ENCODE measurements at regions not wholly inside any gene's neighbourhood (a gene's known extent, or its start where the extent isn't known, plus 50 kb on each side); places are given as distances from the start of the nearest gene placed in this dataset.

DNA sequence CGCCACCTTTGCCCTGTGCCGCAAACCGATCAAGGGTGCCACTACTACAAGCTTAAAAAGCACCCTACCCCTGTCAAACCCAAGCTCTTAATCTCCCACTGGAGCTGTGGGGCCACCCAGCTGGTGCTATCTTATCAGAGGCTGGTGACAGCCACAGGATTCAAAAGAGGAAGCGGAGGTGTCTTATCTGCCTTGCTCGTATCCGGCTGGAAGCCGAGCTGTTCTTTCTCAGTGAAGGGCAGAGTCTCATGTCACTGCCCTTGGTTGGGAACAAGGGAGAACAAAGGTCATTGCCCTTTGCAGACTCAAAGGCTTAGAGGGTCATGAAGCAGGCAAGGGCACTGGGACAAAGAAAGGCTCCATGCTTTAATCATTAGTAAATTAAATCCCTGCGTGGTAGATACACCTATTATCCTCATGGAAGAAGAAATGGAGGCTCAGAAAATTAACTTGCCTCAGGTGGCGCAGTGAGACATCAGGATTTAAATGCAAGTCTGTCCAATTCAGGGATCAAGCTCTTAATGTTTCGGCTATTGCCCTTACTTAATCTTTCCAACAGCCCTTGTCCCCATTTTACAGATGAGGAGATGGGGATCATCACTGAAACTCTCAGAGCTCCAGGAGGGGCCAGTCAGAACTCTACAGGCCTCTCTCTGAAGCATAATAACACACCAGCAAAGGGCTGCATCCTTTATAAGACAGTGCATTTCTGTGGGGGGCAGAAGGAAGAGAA lies 360.0 kb upstream of the PROK2 start:
- no peak for DNase-seq

DNA sequence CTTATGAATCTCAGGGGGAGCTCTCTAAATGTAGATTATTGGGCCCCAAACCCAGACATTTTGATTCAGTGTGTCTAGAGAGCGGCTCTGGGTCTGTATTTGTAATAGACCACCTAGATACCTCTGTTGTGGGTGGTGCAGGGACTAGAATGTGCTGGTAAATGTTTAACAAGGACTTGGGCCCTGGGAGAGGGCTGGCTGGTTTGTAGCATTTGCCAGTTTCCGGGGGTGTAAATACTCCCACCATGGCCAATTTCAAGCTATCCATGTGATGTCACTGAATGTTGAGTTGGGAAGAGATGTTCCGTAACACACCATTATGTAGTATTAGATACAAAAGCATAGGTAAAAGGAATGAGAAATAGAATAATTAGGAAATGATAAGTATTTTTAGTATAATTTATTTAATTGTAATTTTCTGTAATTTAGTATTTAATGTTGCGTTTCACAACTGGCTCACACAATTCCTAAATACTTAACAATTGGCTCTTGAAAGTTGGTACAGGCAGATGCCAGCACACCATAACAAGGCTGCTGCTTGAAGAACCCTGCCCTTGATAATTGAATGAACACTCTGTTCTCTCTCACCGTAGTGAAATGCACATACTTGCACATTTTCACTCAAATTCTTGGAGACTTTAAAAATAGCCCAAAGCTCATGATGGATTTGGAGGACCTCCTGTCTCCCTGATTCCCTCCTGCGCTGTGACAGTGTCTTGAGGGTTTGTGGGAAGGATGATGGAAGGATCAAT lies 359.2 kb upstream of the PROK2 start:
- no peak for DNase-seq

DNA sequence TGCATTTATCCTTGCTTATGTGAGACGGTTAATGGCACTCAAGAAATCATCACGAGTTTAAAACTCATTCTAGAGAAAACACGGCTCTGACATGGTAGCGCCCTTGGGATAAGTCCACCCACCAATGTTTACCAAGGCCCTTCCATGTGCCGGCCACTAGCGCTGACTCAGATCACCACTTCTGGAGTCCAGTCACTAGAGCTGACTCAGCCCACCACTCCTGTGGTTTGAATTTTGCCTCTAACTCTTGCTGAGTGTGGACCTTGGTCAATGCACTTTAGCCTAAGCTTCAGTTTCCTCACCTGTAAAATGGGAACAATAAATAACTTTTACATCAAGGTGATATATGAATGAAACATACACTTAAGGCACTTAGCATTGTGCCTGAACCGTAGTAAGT lies 358.4 kb upstream of the PROK2 start:
- DNase-seq, result no peak

DNA sequence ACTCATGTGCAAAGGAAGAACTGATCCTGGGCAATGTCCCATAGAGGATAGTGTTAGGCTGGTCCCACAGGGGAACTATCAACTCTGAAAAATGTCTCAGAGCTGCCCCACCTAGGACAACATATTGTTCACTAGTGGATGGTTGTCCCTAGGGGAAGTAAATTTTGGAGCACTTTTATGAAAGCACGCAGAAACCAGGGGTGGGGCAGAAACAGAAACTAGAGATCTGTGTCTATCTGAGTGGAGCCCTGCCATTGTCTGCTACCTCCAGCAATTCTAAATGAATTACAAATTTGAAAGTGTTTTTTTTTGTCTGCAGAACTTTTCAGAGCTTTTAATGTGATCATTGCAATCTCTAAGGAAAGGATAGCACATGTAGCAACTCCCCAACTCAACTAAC lies 357.1 kb upstream of the PROK2 start:
- no peak for DNase-seq

DNA sequence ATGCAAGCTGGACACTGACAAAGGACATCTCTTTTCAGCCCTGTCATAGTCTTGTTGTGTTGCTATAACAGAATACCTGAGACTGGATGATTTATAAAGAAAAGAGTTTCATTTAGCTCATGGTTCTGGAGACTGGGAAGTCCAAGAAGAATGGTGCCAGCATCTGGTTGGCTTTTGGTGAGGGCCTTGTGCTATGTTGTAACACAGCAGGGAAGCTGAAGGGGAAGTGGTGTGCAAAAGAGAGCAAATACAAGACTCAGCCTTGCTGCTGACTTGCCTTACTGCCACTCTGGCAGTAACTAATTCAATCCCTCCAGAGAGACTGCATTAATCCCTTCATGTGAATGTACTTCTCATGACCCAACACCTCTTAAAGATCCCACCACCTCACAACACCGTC lies 356.3 kb upstream of the PROK2 start:
- DNase-seq, result no peak

DNA sequence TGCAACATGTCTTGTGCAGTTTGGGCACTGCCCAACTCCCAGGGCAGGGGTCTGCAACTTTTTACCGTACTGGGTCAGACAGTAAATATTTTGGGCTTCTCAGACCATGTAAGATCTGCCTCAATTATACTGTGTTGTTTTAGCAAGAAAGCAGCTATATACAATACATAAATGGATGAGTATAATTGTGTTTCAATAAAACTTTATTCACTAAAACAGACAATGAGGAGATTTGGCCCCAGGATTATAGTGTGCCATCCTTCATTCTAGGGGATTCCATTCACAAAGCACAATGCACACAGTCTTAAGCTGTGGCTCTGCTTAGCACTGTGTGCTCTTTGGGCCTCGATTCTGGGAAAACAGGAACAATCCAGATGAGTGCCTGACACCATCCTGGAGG lies 354.4 kb upstream of the PROK2 start:
- no peak for DNase-seq

DNA sequence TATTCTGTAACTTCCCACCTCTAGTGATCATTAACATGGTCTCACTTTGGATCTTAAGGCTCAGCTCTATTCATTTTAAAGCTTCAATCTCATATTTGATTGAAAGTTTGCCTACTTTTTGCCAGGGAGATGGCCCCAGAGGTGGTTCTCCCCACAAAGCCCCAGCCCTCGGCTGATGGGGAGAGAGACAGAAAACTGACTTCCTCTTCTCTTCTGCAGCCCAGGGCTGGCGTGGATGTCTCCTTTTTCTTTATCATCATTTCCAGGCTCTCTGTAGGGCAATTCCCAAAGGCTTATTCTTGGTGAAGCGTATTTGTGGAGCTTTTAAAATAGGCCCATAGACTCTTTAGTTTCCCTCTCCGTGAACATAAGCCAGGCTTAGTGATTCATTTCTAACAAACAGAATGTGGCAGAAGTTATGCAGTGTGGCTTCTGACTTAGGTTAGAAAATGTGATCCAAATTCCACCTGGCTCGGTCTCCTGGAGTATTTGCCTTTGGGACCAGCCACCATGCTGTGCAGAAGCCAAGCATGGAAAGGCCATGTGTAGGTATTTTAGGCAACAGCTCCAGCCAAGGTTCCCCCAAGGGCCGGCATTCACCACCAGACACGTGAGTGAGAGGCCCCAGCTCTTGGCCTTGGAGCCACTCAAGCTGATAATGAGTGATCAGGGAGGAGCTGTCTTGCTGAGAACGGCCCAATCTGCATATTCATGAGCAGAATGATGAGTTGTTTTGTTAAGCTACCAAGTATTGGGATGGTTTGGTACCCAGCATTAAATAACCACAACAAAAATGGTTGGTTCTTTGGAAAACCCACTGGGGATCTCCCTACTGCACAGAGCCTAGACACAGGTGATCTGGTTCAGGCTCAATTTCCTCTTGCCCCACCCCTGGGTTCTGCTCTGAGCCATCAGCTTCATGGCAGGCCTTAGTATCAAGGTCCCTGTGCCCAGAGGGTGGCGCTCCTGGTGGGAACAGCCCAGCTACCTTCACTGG lies 353.2 kb upstream of the PROK2 start:
- no peak for DNase-seq

DNA sequence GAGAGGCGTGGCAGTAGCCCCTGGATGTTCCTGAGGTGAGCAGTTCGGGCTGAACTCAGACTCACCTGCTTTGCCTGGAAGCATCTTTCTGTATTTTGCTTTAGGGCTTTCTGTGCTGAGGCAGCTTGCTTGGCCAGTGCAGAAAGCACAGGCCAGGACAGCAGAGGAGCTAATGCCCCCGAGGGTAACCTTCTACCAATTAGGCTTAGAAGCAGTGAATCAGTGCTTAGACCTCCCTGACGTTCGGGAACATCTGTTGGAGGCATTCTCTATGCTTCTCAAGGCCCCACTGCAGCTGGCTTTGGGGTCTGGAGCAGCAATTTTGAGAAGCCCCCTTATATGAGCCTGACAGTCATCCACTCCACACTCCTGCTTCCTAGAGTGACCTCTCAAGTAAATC lies 350.7 kb upstream of the PROK2 start:
- no peak for DNase-seq

DNA sequence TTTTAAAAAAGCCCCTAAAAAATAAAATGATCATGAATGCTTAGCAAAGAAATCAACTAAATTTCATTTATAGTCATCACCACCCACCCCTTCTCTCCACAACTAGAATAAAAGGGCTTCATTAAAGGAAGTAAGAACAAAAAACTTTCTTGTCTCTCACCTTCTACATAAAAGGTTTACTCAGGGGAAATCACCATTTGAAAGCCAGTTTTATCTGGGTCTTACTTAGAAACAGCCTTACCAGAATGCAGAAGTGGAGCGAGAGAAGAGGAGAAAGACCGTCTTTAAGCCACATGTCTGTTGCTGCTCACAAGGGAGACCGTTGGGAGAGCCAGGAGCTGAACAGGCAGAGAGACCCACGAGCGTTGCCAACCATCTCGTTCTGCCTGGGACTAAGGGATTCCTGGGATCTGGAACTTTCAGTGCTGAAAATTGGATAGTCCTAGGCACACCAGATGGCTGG lies 350.1 kb upstream of the PROK2 start:
- no peak for DNase-seq

DNA sequence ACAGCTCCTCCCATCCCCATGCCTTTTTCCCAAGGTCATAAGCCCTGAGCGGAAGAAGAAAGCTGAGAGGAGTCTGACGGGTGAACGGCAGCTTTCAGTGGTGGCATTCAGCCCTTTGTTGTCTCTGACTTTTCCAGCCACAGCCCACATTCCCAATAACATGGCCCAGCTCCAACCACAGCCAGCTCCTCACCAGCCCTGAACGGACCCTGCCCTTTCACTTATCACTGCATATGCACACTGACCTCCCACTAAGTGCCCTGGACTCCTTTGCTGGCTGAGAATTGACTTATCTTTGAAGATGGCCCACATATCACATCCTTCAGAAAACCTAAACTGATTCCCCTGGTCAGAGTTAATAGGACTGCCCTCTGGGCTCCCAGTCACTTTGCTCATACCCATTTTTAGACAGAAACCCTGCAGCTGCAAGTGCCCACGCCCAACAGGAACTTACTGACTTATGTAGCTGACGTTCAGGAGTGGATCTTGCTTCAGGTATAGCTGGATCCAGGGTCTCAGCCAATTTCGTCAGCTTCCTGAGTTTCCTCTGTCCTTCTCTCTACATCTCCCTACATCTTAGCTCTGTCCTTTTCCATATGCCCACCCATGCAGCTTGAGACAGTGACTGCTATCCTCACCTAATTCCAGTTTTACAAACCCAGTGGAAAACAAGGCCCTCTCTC lies 348.5 kb upstream of the PROK2 start:
- no peak for DNase-seq

DNA sequence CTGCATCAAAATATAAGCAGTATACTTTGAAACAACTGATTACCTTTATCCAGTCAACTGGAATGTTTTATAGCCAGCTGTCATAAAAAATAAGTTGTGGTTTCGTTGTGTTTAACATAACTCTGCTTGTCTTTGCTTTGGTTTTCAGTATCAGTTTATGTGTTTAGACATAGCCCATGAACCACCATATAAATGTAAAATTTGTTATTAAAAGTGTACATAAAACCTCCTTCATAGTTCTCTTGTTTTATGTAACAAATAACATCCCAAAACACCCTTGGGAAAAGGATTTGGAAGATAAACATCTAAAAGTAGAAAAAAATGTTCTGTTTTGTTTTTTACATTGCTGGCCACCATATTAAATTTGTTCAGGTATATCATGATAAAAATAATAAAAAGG lies 347.0 kb upstream of the PROK2 start:
- DNase-seq, result no peak

DNA sequence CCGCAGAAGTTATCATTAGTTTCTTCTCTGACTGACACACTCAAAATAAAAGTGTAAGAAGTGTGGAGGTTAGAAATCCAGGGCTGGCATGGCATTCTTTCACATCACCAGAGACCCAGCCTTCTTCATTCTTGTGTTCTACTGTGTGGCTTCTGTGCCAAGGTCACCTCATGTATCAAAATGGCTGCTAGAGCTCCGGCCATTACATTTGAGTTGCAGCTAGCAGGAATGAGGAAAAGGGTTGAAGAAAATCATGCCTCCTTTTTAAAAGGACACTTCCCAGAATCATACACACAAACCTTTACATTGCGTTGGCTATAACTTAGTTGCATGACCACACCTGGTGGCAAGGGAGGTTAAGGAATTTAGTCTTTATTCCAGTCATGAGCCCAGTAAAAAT lies 345.6 kb upstream of the PROK2 start:
- DNase-seq, result no peak

DNA sequence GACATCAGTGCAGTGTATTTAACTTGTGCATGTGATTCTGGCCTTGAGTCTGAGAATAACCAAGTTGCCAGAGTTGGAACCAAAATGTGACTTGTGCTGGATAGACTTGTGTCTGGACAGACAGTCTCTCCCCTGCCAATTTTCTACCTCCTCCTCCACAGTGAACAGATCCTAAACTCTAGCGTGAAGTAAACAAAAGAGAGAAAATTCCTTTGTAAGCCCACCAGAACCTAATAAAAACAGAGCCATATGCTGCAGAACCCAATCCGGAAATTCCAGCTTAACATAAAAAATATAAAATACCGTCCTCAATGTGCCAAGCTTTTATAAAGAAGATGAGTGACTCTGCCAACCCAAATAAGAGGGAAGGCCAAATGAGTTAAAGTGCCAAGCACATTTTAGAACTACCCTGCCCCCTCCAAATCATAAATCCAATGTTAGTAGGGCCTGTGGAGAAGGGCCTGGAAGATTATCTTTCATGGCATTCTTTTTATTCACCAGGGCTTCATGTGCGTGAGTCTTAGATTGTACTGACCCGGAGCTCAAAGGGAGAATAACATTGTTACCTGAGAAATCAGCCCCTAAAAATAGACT lies 344.6 kb upstream of the PROK2 start:
- DNase-seq, result no peak

DNA sequence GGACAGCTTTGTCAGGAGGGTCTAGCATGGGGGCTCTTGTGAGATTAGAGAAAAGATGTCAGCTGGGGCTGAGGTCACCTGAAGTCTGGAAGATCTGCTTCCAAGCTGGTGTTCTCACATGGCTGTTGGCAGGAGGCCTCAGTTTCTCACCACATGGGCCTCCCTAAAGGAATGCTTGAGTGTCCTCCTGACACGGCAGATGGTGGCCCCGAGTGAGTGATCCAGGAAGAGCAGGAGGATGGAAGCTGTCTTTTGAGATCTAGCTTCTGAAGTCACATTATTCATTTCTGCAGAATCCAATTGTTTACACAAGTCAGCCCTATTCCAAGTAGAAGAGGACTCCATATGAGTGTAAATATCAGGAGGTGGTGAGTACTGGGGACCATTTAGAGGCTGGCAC lies 344.0 kb upstream of the PROK2 start:
- no peak for DNase-seq

DNA sequence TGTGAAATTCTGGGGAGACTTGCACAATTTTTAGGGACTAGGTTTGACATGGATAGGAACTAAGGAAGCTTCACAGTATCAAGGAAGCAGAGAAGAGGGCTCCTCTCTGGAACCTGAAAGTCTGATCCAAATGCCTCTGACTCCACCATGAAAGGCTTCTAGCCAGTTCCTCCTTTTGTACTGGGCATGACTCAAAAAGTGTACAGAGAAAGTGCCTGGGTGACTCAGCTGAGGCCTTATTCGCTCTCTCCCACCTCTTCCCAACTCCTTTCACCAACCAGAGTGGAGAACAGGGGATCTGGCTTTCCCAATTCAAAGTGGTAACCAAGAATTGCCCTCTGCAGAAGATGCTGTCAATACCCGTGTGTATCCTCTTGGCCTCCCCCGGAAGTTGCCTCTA lies 342.9 kb upstream of the PROK2 start:
- DNase-seq, result no peak

DNA sequence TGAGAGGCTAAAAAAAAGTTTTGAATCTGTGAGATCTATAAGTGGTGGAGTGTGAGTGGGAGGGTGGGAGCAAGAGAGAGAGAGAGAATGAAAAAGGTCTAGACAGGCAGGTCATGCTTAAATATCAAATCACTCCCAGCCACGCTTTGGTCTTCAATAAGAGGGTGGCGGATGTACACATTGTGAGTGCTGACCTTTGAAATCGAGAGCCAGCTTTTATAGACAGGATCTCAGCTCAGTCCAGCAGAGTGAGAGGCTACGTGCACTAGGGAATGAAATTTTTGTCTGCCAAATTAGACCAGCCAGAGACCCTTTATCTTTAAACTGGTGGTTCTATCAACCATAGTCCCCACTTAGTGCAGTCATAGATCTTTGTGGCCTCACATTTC lies 342.3 kb upstream of the PROK2 start:
- DNase-seq, result no peak

DNA sequence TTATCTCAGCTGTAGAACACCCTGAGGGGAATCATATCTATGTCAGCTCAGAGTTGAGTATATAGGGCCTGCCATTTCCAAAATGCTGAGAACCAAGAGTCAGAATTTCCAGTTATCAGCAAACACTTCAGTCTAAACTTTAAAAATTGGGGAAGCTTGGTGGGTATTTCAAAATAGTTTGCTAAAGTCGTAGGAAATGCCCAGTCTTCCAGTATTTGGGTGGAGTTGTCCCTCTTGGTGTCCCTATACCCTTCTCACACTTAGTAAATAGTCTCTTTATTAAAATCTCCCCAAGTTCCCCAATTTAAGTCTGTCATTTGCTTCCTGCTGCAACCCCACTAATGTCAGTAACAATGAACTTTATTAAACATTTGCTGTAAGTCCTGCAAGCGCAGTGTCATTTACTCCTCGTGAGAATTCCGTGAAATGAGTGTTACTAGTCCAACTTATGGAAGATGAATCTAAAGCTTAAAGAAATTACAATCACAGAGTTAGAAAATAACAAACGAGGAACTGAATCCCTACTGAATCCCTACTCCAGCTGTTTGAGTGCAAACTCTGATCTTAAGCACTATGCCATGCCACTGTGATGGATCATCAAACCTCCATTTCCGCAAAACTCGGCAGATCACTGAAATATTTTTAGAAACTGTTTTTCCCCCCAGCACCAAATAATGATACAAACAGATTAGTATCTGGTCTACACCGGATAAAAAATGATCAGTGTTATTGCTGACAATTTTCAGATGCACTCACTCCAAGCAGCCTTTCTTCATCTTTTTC lies 341.7 kb upstream of the PROK2 start:
- DNase-seq, result no peak

DNA sequence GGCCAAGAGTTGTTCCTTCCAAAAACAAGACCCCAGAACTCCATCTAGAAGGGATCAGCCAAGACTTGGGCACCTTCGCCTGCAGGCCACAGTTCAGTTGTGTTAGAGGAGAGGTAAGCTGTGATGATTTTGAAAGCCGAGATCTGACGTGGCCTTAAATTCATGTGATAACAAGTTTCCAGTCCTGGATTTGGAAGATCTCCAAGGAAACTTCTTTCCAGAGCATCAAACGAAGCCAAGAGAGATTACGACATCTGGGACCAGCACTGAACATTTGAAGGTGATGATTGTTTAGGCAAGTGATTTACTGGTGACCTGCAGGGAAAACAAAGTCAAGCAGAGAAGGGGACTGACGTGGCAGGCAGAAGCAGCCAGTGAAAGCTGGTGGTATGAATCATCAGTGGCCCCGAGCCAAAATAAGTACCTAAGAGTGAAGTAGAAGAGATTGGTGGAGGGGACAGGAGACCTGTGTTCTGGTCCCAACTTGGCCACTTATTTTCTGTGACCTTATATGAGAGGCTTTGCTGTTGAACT lies 339.0 kb upstream of the PROK2 start:
- DNase-seq, result no peak

DNA sequence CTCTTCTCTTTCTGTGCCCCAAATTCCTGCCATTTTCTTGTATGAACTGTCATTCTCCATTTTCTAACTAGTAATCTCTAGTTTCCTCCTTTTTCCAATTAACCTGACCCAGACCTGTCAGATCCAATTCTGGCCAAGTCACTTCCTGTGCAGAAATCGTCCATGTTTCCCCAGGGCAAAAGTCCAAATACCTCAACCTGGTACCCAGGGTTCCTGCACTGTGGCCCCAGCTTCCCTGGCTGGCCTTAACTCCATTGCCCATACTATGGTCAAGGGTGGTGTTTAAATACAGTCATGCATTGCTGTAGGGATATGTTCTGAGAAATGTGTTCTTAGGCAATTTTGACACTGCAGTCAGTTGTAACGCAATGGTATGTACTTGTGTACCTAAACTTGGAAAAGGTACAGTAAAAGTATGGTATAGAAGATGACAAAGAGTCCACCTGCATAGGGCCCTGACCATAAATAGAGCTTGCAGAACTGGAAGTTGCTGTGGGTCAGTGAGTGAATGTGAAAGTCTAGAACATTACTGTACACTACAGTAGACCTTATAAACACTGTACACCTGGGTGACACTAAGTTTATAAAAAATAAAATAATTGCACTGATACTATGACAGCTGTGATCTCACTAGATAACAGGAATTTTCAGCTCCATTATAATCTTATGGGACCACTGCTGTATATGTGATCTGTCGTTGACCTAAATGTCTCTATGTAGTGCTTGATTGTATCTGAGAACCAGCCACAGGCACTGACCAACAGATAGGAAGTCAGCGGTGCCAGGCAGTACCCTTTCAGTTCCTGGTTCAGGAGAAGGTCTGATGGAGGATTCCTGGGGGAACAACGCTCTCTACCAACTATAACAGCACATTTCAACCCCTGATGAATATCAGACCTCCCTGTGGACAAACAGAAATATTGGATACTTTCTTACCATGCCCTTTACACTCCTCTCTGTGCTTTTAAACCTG lies 336.1 kb upstream of the PROK2 start:
- no peak for DNase-seq

DNA sequence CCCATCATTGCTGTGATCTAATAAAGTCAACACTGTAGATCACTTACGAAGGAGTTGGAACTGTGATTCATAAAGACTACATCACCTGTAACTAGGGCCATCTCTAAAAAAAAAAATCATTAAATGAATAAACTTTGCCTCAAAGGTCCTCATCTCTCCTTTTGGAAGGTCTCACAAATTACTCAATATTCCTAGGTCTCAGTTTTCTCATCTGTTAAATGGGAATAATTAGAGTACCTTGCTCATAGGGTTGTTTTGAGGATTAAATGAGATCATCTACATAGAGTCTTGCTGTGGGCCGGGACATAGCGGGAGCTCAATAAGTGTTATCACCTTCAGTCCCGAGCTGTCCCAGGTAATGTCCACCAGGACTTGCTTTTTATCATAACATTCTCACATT lies 335.1 kb upstream of the PROK2 start:
- DNase-seq, result no peak
